ENCODE measurements at regions not wholly inside any gene's neighbourhood (a gene's known extent, or its start where the extent isn't known, plus 50 kb on each side); places are given as distances from the start of the nearest gene placed in this dataset.
"Not testable (repeated sequence)": the region's sequence is repeated elsewhere in the genome, so short reads cannot be mapped to it uniquely, and the experiment has no call there.

DNA sequence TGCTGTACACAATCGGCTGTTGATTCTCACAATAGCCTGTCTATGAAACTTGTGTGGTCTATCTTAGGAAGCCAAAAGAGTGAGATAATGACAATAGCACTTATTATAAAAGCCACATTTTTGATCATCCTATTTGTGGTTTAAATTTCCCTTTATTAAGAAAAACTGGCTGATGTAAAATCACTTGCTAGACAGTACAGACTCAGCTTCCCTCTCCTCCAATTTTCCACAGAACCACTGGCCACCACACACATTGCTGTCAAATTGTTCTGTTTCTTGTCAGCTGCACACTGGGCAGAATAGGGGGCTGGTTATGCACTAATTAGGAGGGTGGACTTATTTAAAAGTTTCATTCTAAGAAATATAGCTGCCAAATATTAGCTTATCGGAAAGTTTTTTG, 425.9 kb downstream of the EPHA3 start:
- no peak for DNase-seq (ENCODE audit: low spot score)

DNA sequence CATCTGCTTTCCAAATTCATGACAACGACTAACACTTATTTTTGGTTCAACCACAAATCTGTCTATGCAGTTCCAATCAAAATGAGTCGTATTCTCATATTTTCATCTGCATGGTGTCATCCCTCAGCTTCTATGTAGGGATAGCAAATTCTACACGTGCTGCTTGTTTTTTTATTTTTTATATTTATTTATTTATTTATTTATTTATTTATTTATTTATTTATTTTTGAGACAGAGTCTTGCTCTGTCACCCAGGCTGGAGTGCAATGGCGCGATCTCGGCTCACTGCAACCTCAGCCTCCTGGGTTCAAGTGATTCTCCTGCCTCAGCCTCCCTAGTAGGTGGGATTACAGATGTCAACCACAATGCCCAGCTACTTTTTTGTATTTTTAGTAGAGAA, 447.2 kb downstream of the EPHA3 start:
- not testable (repeated sequence) for DNase-seq (ENCODE audit: low spot score)

DNA sequence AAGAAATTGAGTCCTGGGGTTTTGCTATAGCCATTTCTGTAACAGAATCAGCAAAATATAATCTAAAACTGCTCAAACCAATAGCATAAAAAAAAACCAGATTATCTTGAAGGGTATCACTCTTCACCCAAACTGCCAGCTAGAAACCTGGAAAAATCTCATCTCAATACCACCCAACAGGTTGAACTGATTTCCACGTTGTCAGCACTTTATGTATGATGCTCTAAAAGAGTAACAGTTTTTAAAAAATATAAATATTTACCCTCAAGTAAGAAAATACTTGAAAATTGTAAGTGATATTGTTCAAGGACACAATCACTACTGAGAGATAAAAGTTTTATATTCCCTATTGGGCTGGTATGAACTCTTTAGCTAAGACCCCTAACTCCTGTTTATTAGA, 451.3 kb downstream of the EPHA3 start:
- DNase-seq (ENCODE audit: low spot score) = no peak

DNA sequence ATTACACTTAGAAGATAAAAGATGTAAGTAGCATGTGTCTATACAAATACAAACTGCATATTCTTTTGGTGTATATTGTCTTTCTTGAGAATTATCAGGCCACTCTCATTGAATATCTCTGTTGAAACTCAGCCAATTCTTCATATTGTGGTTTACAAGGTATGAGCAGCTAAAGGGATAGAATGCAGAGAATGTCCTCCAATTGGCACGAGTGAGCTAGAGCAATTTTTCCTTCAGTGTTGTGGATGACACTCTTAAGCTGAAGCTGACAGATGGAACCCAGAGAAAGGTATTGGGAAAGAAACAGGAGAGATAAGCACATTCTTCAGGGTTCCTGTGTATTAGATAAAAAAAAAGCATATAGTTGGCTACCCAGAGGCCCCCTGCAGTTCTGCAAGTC, 453.1 kb downstream of the EPHA3 start:
- no peak for DNase-seq (ENCODE audit: low spot score)

DNA sequence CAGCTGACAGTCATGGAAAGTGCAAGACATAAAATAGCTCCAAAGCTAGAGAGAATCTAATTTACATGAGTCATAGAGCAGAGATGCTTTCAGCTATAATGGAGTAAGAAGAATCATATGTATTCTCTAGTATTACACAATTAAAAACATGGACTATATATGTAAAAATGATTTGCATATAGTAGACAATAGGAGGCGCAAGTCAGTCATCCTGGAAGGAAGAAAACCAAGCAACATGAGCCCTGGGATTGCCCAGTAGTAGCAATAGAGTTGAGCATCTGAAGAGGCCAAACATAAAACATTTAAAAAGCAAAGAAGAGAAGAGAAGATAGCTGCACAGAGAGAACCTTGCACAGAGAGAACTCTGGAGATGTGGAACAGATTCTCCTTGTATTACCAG, 455.0 kb downstream of the EPHA3 start:
- DNase-seq (ENCODE audit: low spot score) = no peak

GRCh38 chr3:89565098-89565497, 457.7 kb downstream of the EPHA3 start:
- DNase-seq (ENCODE audit: low spot score) = no peak

DNA sequence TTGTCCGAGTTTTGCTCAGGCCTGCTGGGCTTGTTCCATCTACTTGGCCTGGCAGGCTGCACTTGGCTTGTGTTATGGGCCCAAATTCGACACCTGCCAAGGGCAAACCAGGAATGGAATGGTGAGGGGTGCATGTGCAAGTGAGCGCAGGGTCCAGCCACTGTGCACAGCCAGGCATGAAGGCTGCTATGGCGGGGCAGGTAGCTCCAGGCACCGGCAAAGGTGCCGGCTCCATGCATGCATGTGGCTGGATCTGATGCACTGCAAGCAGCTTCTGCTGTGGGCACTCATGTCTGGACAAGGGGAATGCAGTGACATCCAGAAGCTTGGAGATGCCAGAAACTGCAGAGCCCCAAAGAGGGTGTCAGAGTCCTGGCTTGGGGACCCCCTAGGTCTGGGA, 463.0 kb downstream of the EPHA3 start:
- no peak for DNase-seq (ENCODE audit: low spot score)

DNA sequence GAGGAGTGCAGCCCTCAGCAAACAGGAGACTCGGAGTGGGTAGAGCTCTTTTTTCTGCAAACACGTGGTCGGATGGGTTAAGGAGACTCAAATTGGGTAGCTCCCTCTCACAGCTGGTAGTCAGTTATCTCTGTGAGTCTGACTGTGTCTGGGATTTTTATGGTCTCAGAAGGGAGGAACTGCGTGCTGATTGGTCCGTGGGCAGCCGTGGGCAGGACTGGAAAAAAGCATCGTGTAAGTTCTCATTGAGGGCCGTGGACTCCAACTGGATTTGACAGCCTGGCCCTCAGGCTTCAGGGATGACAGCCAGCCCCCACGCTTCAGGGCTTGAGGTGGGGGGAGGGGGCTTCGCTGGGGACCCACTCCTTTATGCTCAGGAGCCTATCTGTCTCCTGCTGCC, 463.9 kb downstream of the EPHA3 start:
- no peak for DNase-seq (ENCODE audit: low spot score)

DNA sequence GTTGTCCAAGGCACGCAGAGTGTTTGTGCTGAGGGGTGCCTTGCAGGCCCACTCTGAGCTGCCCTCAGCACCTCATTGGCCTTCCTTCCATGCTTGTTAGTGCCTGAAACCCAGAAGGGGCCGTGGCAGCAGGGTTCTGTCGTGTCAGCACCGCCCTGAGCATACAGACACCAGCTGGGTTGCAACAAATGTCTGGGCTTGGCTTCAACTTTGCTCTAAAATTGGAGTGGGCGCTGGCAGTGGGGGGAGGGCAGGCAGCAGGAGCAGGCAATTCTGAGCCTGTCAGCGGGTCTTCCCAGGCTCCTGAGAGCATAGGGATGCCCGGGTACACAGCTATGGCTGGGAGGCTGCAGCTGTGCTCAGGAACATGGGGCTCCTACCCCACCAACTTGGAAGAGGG, 464.3 kb downstream of the EPHA3 start:
- no peak for DNase-seq (ENCODE audit: low spot score)

DNA sequence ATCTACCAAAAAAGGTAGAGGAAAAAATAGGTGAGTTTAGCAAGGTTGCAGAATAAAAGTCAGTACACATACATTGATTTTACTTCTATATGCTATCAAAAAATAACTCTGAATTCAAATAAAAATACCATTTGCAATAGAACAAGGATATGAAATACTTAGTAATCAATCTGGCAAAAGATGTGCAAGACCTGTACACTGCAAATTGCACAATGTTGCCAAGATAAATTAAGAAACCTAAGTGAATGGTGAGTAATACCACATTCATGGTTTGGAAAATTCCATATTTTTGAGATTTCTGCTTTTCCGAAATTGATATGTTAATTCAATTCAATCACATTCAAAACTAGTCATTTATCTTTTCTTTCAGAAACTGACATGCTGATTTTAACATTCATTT, 464.8 kb downstream of the EPHA3 start:
- no peak for DNase-seq (ENCODE audit: low spot score)

- DNase-seq (ENCODE audit: low spot score) = no peak
Observed at GRCh38 chr3:89576417-89576816, 469.0 kb downstream of the EPHA3 start.

GRCh38 chr3:89577637-89578530, 470.5 kb downstream of the EPHA3 start:
- no peak for DNase-seq (ENCODE audit: low spot score)

DNA sequence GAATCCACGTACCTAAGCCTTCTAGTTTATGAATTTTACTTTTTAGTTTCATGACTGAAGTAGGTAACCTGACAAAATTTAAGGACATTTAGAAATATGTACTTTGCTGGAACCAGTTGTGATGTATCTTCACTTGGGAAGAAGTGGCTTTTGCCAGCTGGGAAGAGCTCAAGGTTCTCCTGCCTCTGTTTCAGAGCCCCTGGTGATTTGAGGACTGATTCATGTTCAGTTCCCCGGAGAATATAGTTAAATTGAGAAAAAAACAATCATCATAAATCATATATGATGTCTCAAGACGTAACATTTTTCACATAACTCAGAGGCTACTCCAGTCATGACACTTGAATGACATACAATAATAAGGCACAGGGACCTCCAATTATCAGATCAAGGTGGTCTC, 473.4 kb downstream of the EPHA3 start:
- DNase-seq (ENCODE audit: low spot score) = no peak

GRCh38 chr3:89584398-89584797, 477.0 kb downstream of the EPHA3 start:
- no peak for DNase-seq (ENCODE audit: low spot score)

DNA sequence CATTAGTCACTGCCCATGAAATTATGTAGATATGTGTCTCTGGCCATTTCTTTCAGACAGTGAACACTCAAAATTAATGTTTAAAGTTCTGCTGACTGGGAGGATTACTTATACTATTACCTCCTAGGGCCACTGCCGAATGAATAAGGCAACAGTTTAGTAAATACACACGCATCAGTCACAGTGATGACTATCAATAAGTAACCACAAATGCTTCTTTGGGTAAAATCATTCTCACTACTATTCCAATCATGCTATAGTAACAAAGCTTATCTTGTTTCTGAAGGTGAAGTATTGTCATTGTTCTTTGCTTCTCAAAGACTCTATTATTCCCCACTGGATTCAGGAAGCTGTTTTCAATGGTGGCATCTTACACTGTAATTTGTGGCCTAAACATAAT, 478.8 kb downstream of the EPHA3 start:
- DNase-seq (ENCODE audit: low spot score) = no peak

- DNase-seq (ENCODE audit: low spot score) = no peak
Observed at GRCh38 chr3:89586676-89587075, 479.3 kb downstream of the EPHA3 start.

GRCh38 chr3:89606151-89606550, 498.7 kb downstream of the EPHA3 start:
- DNase-seq (ENCODE audit: low spot score) = no peak

DNA sequence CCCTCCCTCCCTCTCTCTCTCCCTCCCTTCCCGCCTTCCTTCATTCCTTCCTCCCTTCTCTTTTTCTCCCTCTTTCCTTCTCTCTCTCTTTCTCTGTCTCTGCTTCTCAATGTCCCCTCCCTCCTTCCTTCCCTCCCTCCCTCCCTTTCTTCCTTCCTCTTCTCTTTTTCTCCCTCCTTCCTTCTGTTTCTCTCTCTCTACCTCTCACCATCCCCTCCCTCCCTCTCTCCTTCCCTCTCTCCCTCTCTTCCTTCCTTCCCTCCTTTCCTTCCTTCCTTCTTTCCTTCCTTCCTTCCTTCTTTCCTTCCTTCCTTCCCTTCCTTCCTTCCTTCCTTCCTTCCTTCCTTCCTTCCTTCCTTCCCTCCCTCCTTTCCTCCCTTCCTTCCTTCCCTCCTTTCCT, 504.6 kb downstream of the EPHA3 start:
- DNase-seq (ENCODE audit: low spot score) = no peak

DNA sequence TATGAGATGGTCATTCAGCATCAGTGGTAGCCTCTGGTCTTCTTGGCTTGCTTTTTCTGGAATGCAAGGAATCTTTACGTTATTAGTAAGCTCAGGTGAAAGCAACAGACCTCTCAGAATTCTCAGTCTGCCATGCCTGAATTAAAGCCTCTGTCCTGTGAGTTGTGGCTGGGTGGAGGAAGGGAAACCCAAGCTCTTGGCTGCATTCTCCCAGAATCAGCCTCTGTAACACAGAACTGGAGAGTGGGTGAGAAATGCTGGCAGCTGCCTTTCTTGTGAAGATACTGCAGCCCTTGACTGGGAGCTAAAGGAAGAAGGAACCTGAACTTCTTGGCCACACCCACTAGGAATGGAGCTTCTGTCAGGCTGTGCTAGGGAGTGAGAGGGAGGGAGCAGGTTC, 505.8 kb downstream of the EPHA3 start:
- DNase-seq (ENCODE audit: low spot score) = no peak

GRCh38 chr3:89617706-89618105, 510.3 kb downstream of the EPHA3 start:
- no peak for DNase-seq (ENCODE audit: low spot score)

- DNase-seq (ENCODE audit: low spot score) = no peak
Observed at GRCh38 chr3:89619263-89619662, 511.8 kb downstream of the EPHA3 start.

DNA sequence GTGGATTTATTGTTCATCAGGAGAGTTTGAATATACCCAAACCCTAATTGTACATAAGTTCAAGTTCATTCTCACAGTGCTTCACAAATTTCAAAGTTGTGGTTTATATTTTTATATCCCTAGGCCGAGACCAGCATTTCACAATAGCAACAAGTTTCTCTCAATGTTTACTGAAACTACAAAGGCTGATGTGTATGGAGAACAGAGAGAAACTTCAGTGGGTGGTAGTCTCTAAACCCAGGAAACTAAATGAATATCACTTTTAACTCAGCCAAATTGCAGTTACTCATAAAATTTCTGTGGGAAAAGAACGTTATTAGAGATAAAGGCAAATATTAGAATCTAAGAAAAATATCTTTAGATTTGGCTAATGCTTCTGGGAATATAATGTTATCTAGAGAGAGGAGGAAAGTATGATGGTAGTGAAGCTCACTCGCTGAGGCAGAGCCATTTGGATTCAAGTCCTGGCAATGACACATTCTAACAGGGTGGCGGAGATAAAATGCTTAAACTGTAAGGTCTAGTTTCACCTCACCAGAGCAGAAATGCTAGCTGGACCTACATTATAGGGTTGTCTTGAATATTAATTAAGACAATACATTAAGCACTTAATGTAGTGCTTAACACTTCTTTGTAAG, 514.8 kb downstream of the EPHA3 start:
- DNase-seq (ENCODE audit: low spot score) = no peak

GRCh38 chr3:89624494-89624893, 517.1 kb downstream of the EPHA3 start:
- DNase-seq (ENCODE audit: low spot score) = no peak

- no peak for DNase-seq (ENCODE audit: low spot score)
Observed at GRCh38 chr3:89625945-89626344, 518.5 kb downstream of the EPHA3 start.
